RPMI7951 (cell line): ENCODE measurements at regions not wholly inside any gene's neighbourhood (a gene's known extent, or its start where the extent isn't known, plus 50 kb on each side); places are given as distances from the start of the nearest gene placed in this dataset.

ENCODE experiments used
- DNase-seq: peaks from one replicate; pipeline ENCODE4 v3.0.0-alpha.2; 2012; ENCODE audit warnings: low read depth

- no peak for DNase-seq
Observed at GRCh38 chr3:86175593-86176444, 815.1 kb downstream of the VGLL3 start.

GRCh38 chr3:86175051-86175536, 815.9 kb downstream of the VGLL3 start:
- no peak for DNase-seq

GRCh38 chr3:86173401-86173800, 817.5 kb downstream of the VGLL3 start:
- no peak for DNase-seq

GRCh38 chr3:86168512-86168911, 822.4 kb downstream of the VGLL3 start:
- DNase-seq = no peak

- no peak for DNase-seq
Observed at GRCh38 chr3:86162521-86162920, 828.4 kb downstream of the VGLL3 start.

- DNase-seq = no peak
Observed at GRCh38 chr3:86161493-86161892, 829.5 kb downstream of the VGLL3 start.

- DNase-seq = no peak
Observed at GRCh38 chr3:86152620-86153019, 838.3 kb downstream of the VGLL3 start.

- DNase-seq = no peak
Observed at GRCh38 chr3:86149054-86149453, 841.9 kb downstream of the VGLL3 start.

- no peak for DNase-seq
Observed at GRCh38 chr3:86147119-86147518, 843.8 kb downstream of the VGLL3 start.

- no peak for DNase-seq
Observed at GRCh38 chr3:86126552-86126951, 864.4 kb downstream of the VGLL3 start.
